ENCODE measurements at regions not wholly inside any gene's neighbourhood (a gene's known extent, or its start where the extent isn't known, plus 50 kb on each side); places are given as distances from the start of the nearest gene placed in this dataset.
"Not testable (repeated sequence)": the region's sequence is repeated elsewhere in the genome, so short reads cannot be mapped to it uniquely, and the experiment has no call there.

- no peak for TF ChIP-seq CREBBP (IDR thresholded peaks at IDR 0.05; ENCODE audit: low read depth, low read length)
Measured at GRCh38 chr15:75775296-75776064, 62.8 kb upstream of the CSPG4 start (continued).

DNA sequence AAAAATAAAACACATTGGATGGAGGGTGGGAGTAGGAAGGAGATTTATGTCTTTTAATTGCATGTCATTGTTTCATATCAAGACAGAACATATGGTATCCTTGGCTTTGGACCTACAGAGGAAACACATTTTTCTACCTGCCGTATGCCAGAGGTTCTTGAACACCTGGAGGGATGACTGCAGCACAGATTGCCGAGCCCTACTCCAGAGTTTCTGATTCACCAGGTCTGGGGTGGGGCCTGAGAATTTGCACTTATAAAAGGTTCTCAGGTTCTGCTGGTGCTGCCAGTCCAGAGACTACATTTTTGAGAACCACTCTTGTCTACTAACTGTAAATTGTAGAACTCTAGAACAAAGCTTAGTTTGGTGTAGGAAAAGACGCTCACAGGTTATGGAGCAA, 61.3 kb upstream of the CSPG4 start:
- POLR2A ChIA-PET; H3K9ac ChIP-seq (ENCODE audit: insufficient read depth in 1 of 2, low read depth in 2 of 2, low read length in 2 of 2); H2AFZ ChIP-seq (ENCODE audit: low read depth, low read length); H3K27ac ChIP-seq (ENCODE audit: extremely low read depth, low read depth, low read length); H3K4me2 ChIP-seq (ENCODE audit: insufficient read depth, low read length); H3K9me3 ChIP-seq (replicated peaks; ENCODE audit: control insufficient read depth, insufficient read depth, low read depth, low read length); H3K79me2 ChIP-seq (ENCODE audit: control insufficient read depth, insufficient read depth, low read length); H3K27me3 ChIP-seq (ENCODE audit: control insufficient read depth in 2 of 2, insufficient read depth in 2 of 2, low read length in 2 of 2); H4K20me1 ChIP-seq (replicated peaks; ENCODE audit: control insufficient read depth, insufficient read depth, low read length); H3K9me1 ChIP-seq (ENCODE audit: control insufficient read depth, insufficient read depth, low read length); in situ Hi-C loops (cut with MboI); intact Hi-C loops (cut with micrococcal nuclease); ATAC-seq; H3K36me3 ChIP-seq (ENCODE audit: control insufficient read depth, insufficient read depth, low read length); H3K4me3 ChIP-seq; CTCF ChIA-PET (ENCODE audit: low intra/inter-chr PET ratio); BruUV-seq (replicated peaks); FAIRE-seq; DNase-seq (ENCODE audit: extremely low read depth in 1 of 4, low spot score in 3 of 4): not testable (repeated sequence)
- 8% methylated on average over 2 of the region's 3 CpGs for WGBS (ENCODE audit: insufficient coverage, low coverage, missing lambda C conversion rate)
- peaks cover 7 to 15% of the 10 kb centered on the region in 2 experiments for H3K4me1 ChIP-seq (replicated peaks in 1 of 2; ENCODE audit: control insufficient read depth in 2 of 2, insufficient read depth in 2 of 2, low read length in 2 of 2)

DNA sequence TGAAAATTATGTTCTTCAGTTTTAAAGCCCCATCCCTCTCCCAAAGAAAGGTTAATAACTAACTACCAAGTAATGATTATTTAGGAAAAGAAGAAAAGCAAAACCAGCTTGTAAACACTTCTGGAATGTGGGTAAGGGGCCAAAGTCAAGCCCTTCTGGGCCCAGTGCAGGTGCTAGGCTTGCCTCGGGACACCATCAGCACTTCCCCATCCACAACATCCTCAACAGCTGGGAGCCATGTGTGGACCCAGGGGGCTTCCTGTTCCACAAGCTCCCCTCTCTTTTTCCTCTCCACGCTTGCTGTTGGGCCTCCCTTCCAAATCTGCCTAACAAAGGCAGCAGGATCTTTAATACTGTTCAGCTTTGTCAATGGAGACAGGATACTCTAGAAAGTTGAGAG, 58.4 kb upstream of the CSPG4 start:
- H3K4me2 ChIP-seq (ENCODE audit: insufficient read depth, low read length); H3K27ac ChIP-seq (ENCODE audit: extremely low read depth, low read depth, low read length); H2AFZ ChIP-seq (ENCODE audit: low read depth, low read length); H3K4me1 ChIP-seq (replicated peaks in 1 of 2; ENCODE audit: control insufficient read depth in 2 of 2, insufficient read depth in 2 of 2, low read length in 2 of 2); H3K4me3 ChIP-seq; DNase-seq (ENCODE audit: extremely low read depth in 1 of 4, low spot score in 3 of 4); intact Hi-C loops (cut with micrococcal nuclease); H3K9me1 ChIP-seq (ENCODE audit: control insufficient read depth, insufficient read depth, low read length); CTCF ChIA-PET (ENCODE audit: low intra/inter-chr PET ratio); ATAC-seq; H3K27me3 ChIP-seq (ENCODE audit: control insufficient read depth in 2 of 2, insufficient read depth in 2 of 2, low read length in 2 of 2); FAIRE-seq; BruUV-seq (replicated peaks); H3K9ac ChIP-seq (ENCODE audit: insufficient read depth in 1 of 2, low read depth in 2 of 2, low read length in 2 of 2); H3K36me3 ChIP-seq (ENCODE audit: control insufficient read depth, insufficient read depth, low read length); in situ Hi-C loops (cut with MboI); H3K9me3 ChIP-seq (replicated peaks; ENCODE audit: control insufficient read depth, insufficient read depth, low read depth, low read length); H4K20me1 ChIP-seq (replicated peaks; ENCODE audit: control insufficient read depth, insufficient read depth, low read length); H3K79me2 ChIP-seq (ENCODE audit: control insufficient read depth, insufficient read depth, low read length): not testable (repeated sequence)
- WGBS (ENCODE audit: insufficient coverage, low coverage, missing lambda C conversion rate) = 5% methylated on average over 2 of the region's 2 CpGs
- POLR2A ChIA-PET = interaction anchor here (1.2 kb wide), 1 partner anchor 16 kb away, joined by 3 read pairs; no protein-coding TSS in a partner anchor
